K562 (cell line): ENCODE measurements at regions not wholly inside any gene's neighbourhood (a gene's known extent, or its start where the extent isn't known, plus 50 kb on each side); places are given as distances from the start of the nearest gene placed in this dataset.

ENCODE experiments used
- ELF4 ChIP-seq: fragments of 450-650 bp; formaldehyde crosslinking; IDR thresholded peaks from 2 replicates; pipeline ENCODE4 v1.4.0; 2022; ENCODE audit warnings: missing genetic modification characterization
- FOSL1 ChIP-seq: fragments of 200-800 bp; sonication (Bioruptor generic); conservative IDR thresholded peaks from 2 replicates; pipeline ENCODE4 v1.6.1; 2016; ENCODE audit warnings: missing genetic modification characterization, missing compliant biosample characterization
- RNF2 ChIP-seq: sonication (generic); IDR thresholded peaks from 2 replicates; pipeline ENCODE4 v1.6.1; 2016

DNA sequence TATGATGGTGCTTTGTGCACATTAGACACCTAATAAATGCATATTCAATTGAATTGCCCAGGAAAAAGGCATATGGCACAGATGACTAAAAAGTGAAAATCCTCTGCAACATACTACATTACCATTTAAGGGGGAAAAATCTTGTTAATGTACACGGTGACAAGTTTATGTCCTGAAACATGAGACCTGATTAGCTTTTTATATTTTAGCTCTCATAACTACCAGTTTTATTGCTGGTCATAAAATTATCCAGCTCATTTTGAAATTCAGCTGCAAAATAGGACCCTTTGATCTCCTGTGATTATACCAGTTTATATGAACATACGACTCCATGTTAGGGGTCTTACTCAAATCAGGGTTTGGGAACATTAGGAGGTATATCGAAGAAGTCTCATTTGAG is 684.6 kb upstream of the CCDC54 start:
- TF ChIP-seq RNF2 = no peak
- no peak for TF ChIP-seq FOSL1 (tag)
- TF ChIP-seq ELF4 (CRISPR knock-in tag) = no peak
